K562 (cell line): ENCODE measurements at regions not wholly inside any gene's neighbourhood (a gene's known extent, or its start where the extent isn't known, plus 50 kb on each side); places are given as distances from the start of the nearest gene placed in this dataset.
A peak's percentile ranks its signal among the peaks of the same experiment; 100 is the strongest.

Source experiments
- ATAC-seq: fragments of 200-7000 bp; cut with Tn5 transposase; 3 replicates; pipeline ENCODE4 v1.9.1; 2020; ENCODE audit warnings: moderate library complexity
- BruUV-seq: library from RNA; stranded (reverse); fragments of 400-500 nt; replicated peaks from 2 replicates; lab custom pipeline; 2021; lab: Mats Ljungman, UMichigan
- CTCF ChIA-PET: fragments of 300-600 bp; formaldehyde crosslinking; extraction: SDS; loops from one replicate; lab custom pipeline; 2021; ENCODE audit warnings: low intra/inter-chr PET ratio; lab: Yijun Ruan, JAX
- POLR2A ChIA-PET: fragments of 300-600, 350-650 bp; sonication (Branson Sonifier 250); formaldehyde crosslinking; extraction: SDS; loops from one replicate; lab custom pipeline; 2021; ENCODE audit warnings: antibody characterized with exemption, inconsistent platforms; lab: Yijun Ruan, JAX
- DNase-seq, 4 experiments: peaks; one replicate each; pipeline versions ENCODE4 v3.0.0 to v3.0.0-alpha.2; 2011 to 2018; ENCODE audit warnings: low spot score in 3 of 4, mixed read lengths in 3 of 4; ENCODE audit errors: extremely low read depth in 1 of 4
- FAIRE-seq: peaks from 2 replicates; lab custom pipeline; 2011; peaks lifted over from hg19 to GRCh38; lab: Jason Lieb, UNC
- H2AFZ ChIP-seq: 2 replicates; pipeline ENCODE4 v1.6.0; 2011; ENCODE audit warnings: low read depth, low read length, control low read depth, inconsistent platforms
- H3K27ac ChIP-seq: fragments of 200-600 bp; 3 replicates; pipeline ENCODE4 v1.8.0; 2011; ENCODE audit warnings: low read depth, mild to moderate bottlenecking, control low read depth, inconsistent platforms, low read length, moderate library complexity, mixed read lengths; ENCODE audit errors: extremely low read depth
- H3K27me3 ChIP-seq, 2 experiments: fragments of 300-600 bp in 1 of 2; 2 replicates in 1 of 2; 3 replicates in 1 of 2; pipeline versions ENCODE4 v1.6.0 to v1.8.0; 2011; ENCODE audit warnings: inconsistent platforms in 2 of 2, low read length in 2 of 2, mild to moderate bottlenecking in 1 of 2, mixed read lengths in 1 of 2, moderate library complexity in 1 of 2; ENCODE audit not compliant: control insufficient read depth in 2 of 2, insufficient read depth in 2 of 2
- H3K36me3 ChIP-seq: fragments of 300-600 bp; 3 replicates; pipeline ENCODE4 v1.8.0; 2011; ENCODE audit warnings: mild to moderate bottlenecking, low read length, inconsistent platforms; ENCODE audit not compliant: control insufficient read depth, insufficient read depth
- H3K4me1 ChIP-seq, 2 experiments: fragments of 200-600 bp in 1 of 2; replicated peaks in 1 of 2; 2 replicates in 1 of 2; 3 replicates in 1 of 2; pipeline versions ENCODE4 v1.5.1 to v1.8.0; 2011; ENCODE audit warnings: inconsistent platforms in 2 of 2, low read length in 2 of 2, mild to moderate bottlenecking in 1 of 2, mixed read lengths in 1 of 2, moderate library complexity in 1 of 2; ENCODE audit not compliant: control insufficient read depth in 2 of 2, insufficient read depth in 2 of 2
- H3K4me2 ChIP-seq: 2 replicates; pipeline ENCODE4 v1.6.1; 2011; ENCODE audit warnings: low read length, control low read depth, inconsistent platforms, mixed read lengths; ENCODE audit not compliant: insufficient read depth
- H3K4me3 ChIP-seq: fragments of 200-600 bp; sonication (generic), shearing (Covaris generic); 2 replicates; pipeline ENCODE4 v1.5.1; 2016; ENCODE audit warnings: control low read depth, inconsistent platforms
- H3K79me2 ChIP-seq: fragments of 200-600 bp; 3 replicates; pipeline ENCODE4 v1.8.0; 2011; ENCODE audit warnings: low read length, inconsistent platforms; ENCODE audit not compliant: control insufficient read depth, insufficient read depth
- H3K9ac ChIP-seq, 2 experiments: 2 replicates each; pipeline versions ENCODE4 v1.6.0 to v1.6.1; 2011; ENCODE audit warnings: low read depth in 2 of 2, low read length in 2 of 2, control low read depth in 1 of 2, inconsistent platforms in 1 of 2, mild to moderate bottlenecking in 1 of 2, mixed read lengths in 1 of 2; ENCODE audit not compliant: insufficient read depth in 1 of 2
- H3K9me1 ChIP-seq: one replicate; pipeline ENCODE4 v1.6.0; 2011; ENCODE audit warnings: inconsistent platforms, mild to moderate bottlenecking, low read length, moderate library complexity; ENCODE audit not compliant: control insufficient read depth, insufficient read depth
- H3K9me3 ChIP-seq: replicated peaks from 2 replicates; pipeline ENCODE4 v1.5.1; 2011; ENCODE audit warnings: low read depth, low read length, inconsistent platforms; ENCODE audit not compliant: control insufficient read depth, insufficient read depth
- H4K20me1 ChIP-seq: replicated peaks from 2 replicates; pipeline ENCODE4 v1.6.1; 2011; ENCODE audit warnings: low read length, inconsistent platforms, mixed read lengths; ENCODE audit not compliant: control insufficient read depth, insufficient read depth
- AFF4 ChIP-seq: sonication (generic); formaldehyde crosslinking; IDR thresholded peaks from 2 replicates; pipeline ENCODE4 v1.8.0; 2023; ENCODE audit warnings: mild to moderate bottlenecking, missing genetic modification reagents
- CBFA2T2 ChIP-seq: fragments of 450-650 bp; conservative IDR thresholded peaks from 2 replicates; pipeline ENCODE4 v1.6.1; 2017; ENCODE audit warnings: mild to moderate bottlenecking
- CBFA2T3 ChIP-seq: fragments of 450-650 bp; IDR thresholded peaks from 2 replicates; pipeline ENCODE4 v1.6.1; 2017
- WGBS: fragments of 100-300 bp; shearing (Covaris generic); methylation state at CpG from one replicate; pipeline ENCODE4 v1.1.6; 2016; ENCODE audit warnings: low coverage, mixed read lengths; ENCODE audit not compliant: insufficient coverage; ENCODE audit errors: missing lambda C conversion rate; 5-methylcytosine and 5-hydroxymethylcytosine counted together
- in situ Hi-C: fragments of 300-500 bp; cut with MboI; formaldehyde crosslinking; loops from 4 replicates; pipeline ENCODE4 v1.15.0; 2018; ENCODE audit warnings: inconsistent platforms, mixed read lengths
- intact Hi-C: fragments of 100-400 bp; cut with micrococcal nuclease; formaldehyde crosslinking; loops from 2 replicates; pipeline ENCODE4 v1.14.2; 2022

- FAIRE-seq (no peak), DNase-seq (peak in 1 of 4 experiments; percentile 9), ATAC-seq (peak; percentile 41)
- ChIA-PET POLR2A (interaction anchor here (0.7 to 2.8 kb wide), 3 partner anchors 10 to 618 kb away, joined by 4 to 7 read pairs (median 5); no protein-coding TSS in a partner anchor), CTCF (no interaction called here)
- Histone ChIP-seq H3K27ac (no peak overlapping the region), H3K9me1 (no peaks in the 10 kb centered on the region), H4K20me1 (peaks cover 3% of the 10 kb centered on the region; the same call in 1 of the 2 replicates), H3K9ac (no peak overlapping the region), H3K27me3 (peaks cover 59 to 67% of the 10 kb centered on the region in 2 experiments), H3K36me3 (no peaks in the 10 kb centered on the region), H3K4me2 (no peak overlapping the region), H3K9me3 (no peaks in the 10 kb centered on the region)
- no TSS peak for BruUV-seq
- in situ Hi-C loops (no loop called here), intact Hi-C loops (no loop called here)
- TF ChIP-seq AFF4 (CRISPR knock-in tag) (no peak), CBFA2T3 (peak; percentile 36), CBFA2T2 (0 out of 2 replicates have a peak, but pooled peaks have one; percentile 10)
- TF ChIP-seq, all 486 proteins: peak for 2
- WGBS: 0% methylated on average over 6 of the region's 6 CpGs
- H2AFZ ChIP-seq: no peak overlapping the region
- H3K4me3 ChIP-seq: no peak overlapping the region
- no peaks in the 10 kb centered on the region for H3K79me2 ChIP-seq
- peaks cover 0 to 5% of the 10 kb centered on the region in 2 experiments; a peak in 1 of 5 replicates for H3K4me1 ChIP-seq
Measured at GRCh38 chr1:229860926-229861325, 206.1 kb upstream of the GALNT2 start.
